ENCODE measurements at regions not wholly inside any gene's neighbourhood (a gene's known extent, or its start where the extent isn't known, plus 50 kb on each side); places are given as distances from the start of the nearest gene placed in this dataset.

- no peak for FAIRE-seq
Observed at GRCh38 chr20:6295127-6295866, 172.5 kb upstream of the FERMT1 start.

GRCh38 chr20:6287471-6287870, 164.6 kb upstream of the FERMT1 start:
- H3K4me2 ChIP-seq (ENCODE audit: low read length), result no peak overlapping the region
- H4K20me1 ChIP-seq (ENCODE audit: insufficient read depth, low read length), result no peaks in the 10 kb centered on the region
- no peaks in the 10 kb centered on the region for H3K36me3 Mint-ChIP-seq (ENCODE audit: low read depth, unreplicated experiment)
- no peak overlapping the region for H3K4me3 Mint-ChIP-seq (ENCODE audit: unreplicated experiment)
- TF ChIP-seq CTCF (IDR thresholded peaks at IDR 0.05; ENCODE audit: insufficient read depth, low read depth, low read length), result no peak
- no peak for TF ChIP-seq EZH2 (IDR thresholded peaks at IDR 0.05; ENCODE audit: insufficient read depth, low read length)
- no peaks in the 10 kb centered on the region for H3K36me3 ChIP-seq (ENCODE audit: insufficient read depth, low read length)
- no peak overlapping the region for H2AFZ ChIP-seq (ENCODE audit: low read depth, low read length)
- no peaks in the 10 kb centered on the region for H3K4me1 Mint-ChIP-seq (ENCODE audit: low read depth, unreplicated experiment)
- no peaks in the 10 kb centered on the region for H3K4me1 ChIP-seq (ENCODE audit: insufficient read depth, low read length)
- no peak overlapping the region for H3K9ac ChIP-seq (ENCODE audit: low read length)
- H3K4me3 ChIP-seq (ENCODE audit: insufficient read depth, low read depth, low read length), result no peak overlapping the region
- FAIRE-seq, result no peak
- no peak overlapping the region for H3K27ac ChIP-seq (ENCODE audit: low read depth, low read length)
- no peaks in the 10 kb centered on the region for H3K27me3 ChIP-seq (ENCODE audit: insufficient read depth, low read length)
- H3K79me2 ChIP-seq (ENCODE audit: insufficient read depth, low read length), result no peaks in the 10 kb centered on the region
- H3K9me3 Mint-ChIP-seq (ENCODE audit: unreplicated experiment), result peaks cover 10% of the 10 kb centered on the region
- H3K27ac Mint-ChIP-seq (ENCODE audit: unreplicated experiment), result no peak overlapping the region
- no peaks in the 10 kb centered on the region for H3K27me3 Mint-ChIP-seq (ENCODE audit: low read depth, unreplicated experiment)
- no peak for DNase-seq (ENCODE audit: low read depth)
- H3K9me3 ChIP-seq (ENCODE audit: insufficient read depth, low read depth, low read length), result peaks cover 2% of the 10 kb centered on the region

More at GRCh38 chr20:6295127-6295866, 172.5 kb upstream of the FERMT1 start:
- H3K4me1 ChIP-seq (ENCODE audit: insufficient read depth, low read length), result no peaks in the 10 kb centered on the region
- TF ChIP-seq EZH2 (IDR thresholded peaks at IDR 0.05; ENCODE audit: insufficient read depth, low read length) (no peak), CTCF (IDR thresholded peaks at IDR 0.05; ENCODE audit: insufficient read depth, low read depth, low read length) (no peak)
- no peak overlapping the region for H3K4me2 ChIP-seq (ENCODE audit: low read length)
- H3K9me3 Mint-ChIP-seq (ENCODE audit: unreplicated experiment), result no peaks in the 10 kb centered on the region
- H3K27ac ChIP-seq (ENCODE audit: low read depth, low read length), result no peak overlapping the region
- H3K4me1 Mint-ChIP-seq (ENCODE audit: low read depth, unreplicated experiment), result peaks cover 6% of the 10 kb centered on the region
- H3K27ac Mint-ChIP-seq (ENCODE audit: unreplicated experiment), result no peak overlapping the region
- H4K20me1 ChIP-seq (ENCODE audit: insufficient read depth, low read length), result no peaks in the 10 kb centered on the region
- no peak for DNase-seq (ENCODE audit: low read depth)
- H3K9ac ChIP-seq (ENCODE audit: low read length), result no peak overlapping the region
- H3K9me3 ChIP-seq (ENCODE audit: insufficient read depth, low read depth, low read length), result no peaks in the 10 kb centered on the region
- no peaks in the 10 kb centered on the region for H3K36me3 Mint-ChIP-seq (ENCODE audit: low read depth, unreplicated experiment)
- H2AFZ ChIP-seq (ENCODE audit: low read depth, low read length), result no peak overlapping the region
- H3K4me3 Mint-ChIP-seq (ENCODE audit: unreplicated experiment), result no peak overlapping the region
- no peak overlapping the region for H3K4me3 ChIP-seq (ENCODE audit: insufficient read depth, low read depth, low read length)
- H3K27me3 ChIP-seq (ENCODE audit: insufficient read depth, low read length), result no peaks in the 10 kb centered on the region
- H3K27me3 Mint-ChIP-seq (ENCODE audit: low read depth, unreplicated experiment), result no peaks in the 10 kb centered on the region
- no peaks in the 10 kb centered on the region for H3K36me3 ChIP-seq (ENCODE audit: insufficient read depth, low read length)
- no peaks in the 10 kb centered on the region for H3K79me2 ChIP-seq (ENCODE audit: insufficient read depth, low read length)

- Mint-ChIP-seq H3K36me3 (ENCODE audit: low read depth, unreplicated experiment) (no peaks in the 10 kb centered on the region), H3K4me3 (ENCODE audit: unreplicated experiment) (no peak overlapping the region), H3K4me1 (ENCODE audit: low read depth, unreplicated experiment) (no peaks in the 10 kb centered on the region), H3K27me3 (ENCODE audit: low read depth, unreplicated experiment) (no peaks in the 10 kb centered on the region), H3K9me3 (ENCODE audit: unreplicated experiment) (peaks cover 8% of the 10 kb centered on the region), H3K27ac (ENCODE audit: unreplicated experiment) (no peak overlapping the region)
- Histone ChIP-seq H3K9me3 (ENCODE audit: insufficient read depth, low read depth, low read length) (peaks cover 2% of the 10 kb centered on the region), H2AFZ (ENCODE audit: low read depth, low read length) (no peak overlapping the region), H4K20me1 (ENCODE audit: insufficient read depth, low read length) (no peaks in the 10 kb centered on the region), H3K9ac (ENCODE audit: low read length) (no peak overlapping the region), H3K4me2 (ENCODE audit: low read length) (no peak overlapping the region), H3K4me3 (ENCODE audit: insufficient read depth, low read depth, low read length) (no peak overlapping the region), H3K4me1 (ENCODE audit: insufficient read depth, low read length) (no peaks in the 10 kb centered on the region), H3K27ac (ENCODE audit: low read depth, low read length) (no peak overlapping the region), H3K79me2 (ENCODE audit: insufficient read depth, low read length) (no peaks in the 10 kb centered on the region), H3K27me3 (ENCODE audit: insufficient read depth, low read length) (no peaks in the 10 kb centered on the region), H3K36me3 (ENCODE audit: insufficient read depth, low read length) (no peaks in the 10 kb centered on the region)
- DNase-seq (ENCODE audit: low read depth) (no peak), FAIRE-seq (no peak)
- no peak for TF ChIP-seq CTCF (IDR thresholded peaks at IDR 0.05; ENCODE audit: insufficient read depth, low read depth, low read length)
- TF ChIP-seq EZH2 (IDR thresholded peaks at IDR 0.05; ENCODE audit: insufficient read depth, low read length), result no peak
Observed at GRCh38 chr20:6282642-6283041, 159.8 kb upstream of the FERMT1 start.

Measured in astrocyte (in vitro differentiated cells and primary cell).